NB4 (cell line): ENCODE measurements at regions not wholly inside any gene's neighbourhood (a gene's known extent, or its start where the extent isn't known, plus 50 kb on each side); places are given as distances from the start of the nearest gene placed in this dataset.

Experiments used
- CTCF ChIP-seq: IDR thresholded peaks from one replicate; pipeline ENCODE4 v1.5.1; 2012; ENCODE audit warnings: low read depth, low read length
- MAX ChIP-seq: IDR thresholded peaks from 2 replicates; pipeline ENCODE4 v1.6.1; 2011; ENCODE audit warnings: low read depth, low read length

- TF ChIP-seq CTCF (no peak), MAX (no peak)
Measured at GRCh38 chr2:236786751-236787150, 217.1 kb downstream of the ACKR3 start.
